ENCODE measurements at regions not wholly inside any gene's neighbourhood (a gene's known extent, or its start where the extent isn't known, plus 50 kb on each side); places are given as distances from the start of the nearest gene placed in this dataset.

DNA sequence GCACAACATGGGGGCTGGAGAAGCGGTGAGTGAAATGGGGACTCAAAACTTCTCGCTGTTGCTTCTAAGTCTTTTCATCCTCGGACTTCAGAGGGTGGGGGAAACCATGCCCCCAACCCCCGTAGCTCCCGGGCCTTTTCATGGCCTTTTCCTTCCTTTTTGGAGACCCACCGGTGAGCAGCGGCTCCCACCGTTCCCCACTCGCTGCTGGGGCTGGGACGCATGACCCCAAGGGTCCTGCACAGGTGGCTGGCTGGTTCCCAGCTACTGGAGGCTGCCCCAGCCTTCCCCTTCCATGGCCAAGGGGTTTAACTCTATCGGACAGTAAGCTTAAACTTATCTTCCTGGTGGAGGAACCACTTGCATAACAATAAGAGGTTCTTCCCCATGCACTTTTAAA, 194.3 kb upstream of the FERD3L start:
- no peak for TF ChIP-seq CHD2 (IDR thresholded peaks at IDR 0.05; ENCODE audit: low read length)
- TF ChIP-seq SP4 (IDR thresholded peaks at IDR 0.05; ENCODE audit: low read length), result no peak
- TF ChIP-seq, protein P1, sequence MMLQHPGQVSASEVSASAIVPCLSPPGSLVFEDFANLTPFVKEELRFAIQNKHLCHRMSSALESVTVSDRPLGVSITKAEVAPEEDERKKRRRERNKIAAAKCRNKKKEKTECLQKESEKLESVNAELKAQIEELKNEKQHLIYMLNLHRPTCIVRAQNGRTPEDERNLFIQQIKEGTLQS (IDR thresholded peaks at IDR 0.05; ENCODE audit: insufficient read depth, low read depth, low read length), result no peak
- no peak for TF ChIP-seq SP1 (IDR thresholded peaks at IDR 0.05; ENCODE audit: low read depth, low read length)
- TF ChIP-seq RBBP5 (IDR thresholded peaks at IDR 0.05; ENCODE audit: borderline replicate concordance, low read depth, low read length), result no peak
- no peak for TF ChIP-seq JUN (IDR thresholded peaks at IDR 0.05; ENCODE audit: low read depth, low read length)
- TF ChIP-seq, protein P2, sequence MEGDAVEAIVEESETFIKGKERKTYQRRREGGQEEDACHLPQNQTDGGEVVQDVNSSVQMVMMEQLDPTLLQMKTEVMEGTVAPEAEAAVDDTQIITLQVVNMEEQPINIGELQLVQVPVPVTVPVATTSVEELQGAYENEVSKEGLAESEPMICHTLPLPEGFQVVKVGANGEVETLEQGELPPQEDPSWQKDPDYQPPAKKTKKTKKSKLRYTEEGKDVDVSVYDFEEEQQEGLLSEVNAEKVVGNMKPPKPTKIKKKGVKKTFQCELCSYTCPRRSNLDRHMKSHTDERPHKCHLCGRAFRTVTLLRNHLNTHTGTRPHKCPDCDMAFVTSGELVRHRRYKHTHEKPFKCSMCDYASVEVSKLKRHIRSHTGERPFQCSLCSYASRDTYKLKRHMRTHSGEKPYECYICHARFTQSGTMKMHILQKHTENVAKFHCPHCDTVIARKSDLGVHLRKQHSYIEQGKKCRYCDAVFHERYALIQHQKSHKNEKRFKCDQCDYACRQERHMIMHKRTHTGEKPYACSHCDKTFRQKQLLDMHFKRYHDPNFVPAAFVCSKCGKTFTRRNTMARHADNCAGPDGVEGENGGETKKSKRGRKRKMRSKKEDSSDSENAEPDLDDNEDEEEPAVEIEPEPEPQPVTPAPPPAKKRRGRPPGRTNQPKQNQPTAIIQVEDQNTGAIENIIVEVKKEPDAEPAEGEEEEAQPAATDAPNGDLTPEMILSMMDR (IDR thresholded peaks at IDR 0.05; ENCODE audit: control extremely low read depth in 1 of 3, insufficient read depth in 1 of 3, low read depth in 1 of 3, low read length in 3 of 3), result no peak
- no peak for TF ChIP-seq RXRA (IDR thresholded peaks at IDR 0.05; ENCODE audit: insufficient read depth, low read depth, low read length)
- TF ChIP-seq YY1 (IDR thresholded peaks at IDR 0.05; ENCODE audit: low read depth, low read length), result no peak
- TF ChIP-seq HDAC2 (IDR thresholded peaks at IDR 0.05; ENCODE audit: borderline replicate concordance in 1 of 2, low read depth in 2 of 2, low read length in 2 of 2), result no peak
- TF ChIP-seq EZH2 (IDR thresholded peaks at IDR 0.05; ENCODE audit: low read depth, low read length, severe bottlenecking), result no peak
- TF ChIP-seq KDM1A (IDR thresholded peaks at IDR 0.05; ENCODE audit: borderline replicate concordance, low read length), result no peak
- TF ChIP-seq CTBP2 (IDR thresholded peaks at IDR 0.05; ENCODE audit: borderline replicate concordance, insufficient read depth, insufficient read length, low read length), result no peak

Measured in H1 (cell line).